ENCODE measurements at regions not wholly inside any gene's neighbourhood (a gene's known extent, or its start where the extent isn't known, plus 50 kb on each side); places are given as distances from the start of the nearest gene placed in this dataset.

DNA sequence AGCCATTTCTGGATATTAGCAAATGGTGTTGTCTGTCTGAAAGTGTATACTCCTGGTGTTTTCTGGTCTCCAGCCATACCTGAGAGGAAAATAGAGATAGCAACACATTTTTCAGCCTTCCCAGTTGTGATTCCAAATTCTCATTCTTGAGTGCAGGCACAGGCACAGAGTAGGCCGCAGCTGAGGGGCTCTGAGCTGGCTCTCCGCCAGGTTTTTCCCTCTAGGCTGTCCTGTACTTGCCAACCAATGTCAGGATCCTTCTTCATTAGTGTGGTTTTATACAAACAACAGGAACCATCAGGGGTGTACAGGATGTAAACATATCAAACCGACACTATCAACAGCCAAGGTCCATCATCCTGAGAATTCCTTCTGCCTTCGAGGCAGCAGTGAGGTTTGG lies 1733.6 kb upstream of the CELF4 start:
- TF ChIP-seq, protein P1, sequence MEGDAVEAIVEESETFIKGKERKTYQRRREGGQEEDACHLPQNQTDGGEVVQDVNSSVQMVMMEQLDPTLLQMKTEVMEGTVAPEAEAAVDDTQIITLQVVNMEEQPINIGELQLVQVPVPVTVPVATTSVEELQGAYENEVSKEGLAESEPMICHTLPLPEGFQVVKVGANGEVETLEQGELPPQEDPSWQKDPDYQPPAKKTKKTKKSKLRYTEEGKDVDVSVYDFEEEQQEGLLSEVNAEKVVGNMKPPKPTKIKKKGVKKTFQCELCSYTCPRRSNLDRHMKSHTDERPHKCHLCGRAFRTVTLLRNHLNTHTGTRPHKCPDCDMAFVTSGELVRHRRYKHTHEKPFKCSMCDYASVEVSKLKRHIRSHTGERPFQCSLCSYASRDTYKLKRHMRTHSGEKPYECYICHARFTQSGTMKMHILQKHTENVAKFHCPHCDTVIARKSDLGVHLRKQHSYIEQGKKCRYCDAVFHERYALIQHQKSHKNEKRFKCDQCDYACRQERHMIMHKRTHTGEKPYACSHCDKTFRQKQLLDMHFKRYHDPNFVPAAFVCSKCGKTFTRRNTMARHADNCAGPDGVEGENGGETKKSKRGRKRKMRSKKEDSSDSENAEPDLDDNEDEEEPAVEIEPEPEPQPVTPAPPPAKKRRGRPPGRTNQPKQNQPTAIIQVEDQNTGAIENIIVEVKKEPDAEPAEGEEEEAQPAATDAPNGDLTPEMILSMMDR (conservative IDR thresholded peaks at IDR 0.05): no peak
- no peaks in the 10 kb centered on the region for H3K36me3 Mint-ChIP-seq (ENCODE audit: low read depth)
- Histone ChIP-seq H3K36me3 (ENCODE audit: control insufficient read depth, insufficient read depth, low read length) (no peaks in the 10 kb centered on the region), H3K4me3 (ENCODE audit: low read length) (no peak overlapping the region), H3K27ac (ENCODE audit: low read depth, low read length) (no peak overlapping the region), H3K9ac (ENCODE audit: extremely low read depth, low read length, poor library complexity, severe bottlenecking) (no peak overlapping the region), H3K9me3 (ENCODE audit: control insufficient read depth, low read length) (peaks cover 5% of the 10 kb centered on the region), H3K27me3 (ENCODE audit: control insufficient read depth, insufficient read depth, low read length, poor library complexity, severe bottlenecking) (no peaks in the 10 kb centered on the region), H3K4me1 (ENCODE audit: control insufficient read depth, insufficient read depth, low read length) (no peaks in the 10 kb centered on the region)
- no peaks in the 10 kb centered on the region for H3K27me3 Mint-ChIP-seq (ENCODE audit: insufficient read depth)
- H3K27ac Mint-ChIP-seq: no peak overlapping the region
- H3K9me3 Mint-ChIP-seq: peaks cover 1% of the 10 kb centered on the region
- WGBS, 2 experiments (ENCODE audit: insufficient coverage in 1 of 2, insufficient read length in 1 of 2): 93 to 100% methylated on average over 3 to 4 of the region's 4 CpGs
- no peak overlapping the region for H3K4me3 Mint-ChIP-seq
- no peak for DNase-seq
- H3K4me1 Mint-ChIP-seq: no peaks in the 10 kb centered on the region

- Mint-ChIP-seq H3K27ac (no peak overlapping the region), H3K9me3 (no peaks in the 10 kb centered on the region), H3K4me1 (no peaks in the 10 kb centered on the region), H3K36me3 (ENCODE audit: low read depth) (no peaks in the 10 kb centered on the region), H3K27me3 (ENCODE audit: insufficient read depth) (no peaks in the 10 kb centered on the region), H3K4me3 (no peak overlapping the region)
- Histone ChIP-seq H3K27ac (ENCODE audit: low read depth, low read length) (no peak overlapping the region), H3K9ac (ENCODE audit: extremely low read depth, low read length, poor library complexity, severe bottlenecking) (no peak overlapping the region), H3K9me3 (ENCODE audit: control insufficient read depth, low read length) (no peaks in the 10 kb centered on the region), H3K4me1 (ENCODE audit: control insufficient read depth, insufficient read depth, low read length) (no peaks in the 10 kb centered on the region), H3K4me3 (ENCODE audit: low read length) (no peak overlapping the region), H3K36me3 (ENCODE audit: control insufficient read depth, insufficient read depth, low read length) (no peaks in the 10 kb centered on the region), H3K27me3 (ENCODE audit: control insufficient read depth, insufficient read depth, low read length, poor library complexity, severe bottlenecking) (no peaks in the 10 kb centered on the region)
- no peak for DNase-seq
- WGBS, 2 experiments (ENCODE audit: insufficient coverage in 1 of 2, insufficient read length in 1 of 2): 100% methylated on average over 1 of the region's 1 CpG; no CpG with 5 or more reads in 1 of the 2 experiments
- TF ChIP-seq, protein P1 (conservative IDR thresholded peaks at IDR 0.05): no peak
These were observed 1731.6 kb upstream of the CELF4 start for GRCh38 chr18:39297225-39297624.

DNA sequence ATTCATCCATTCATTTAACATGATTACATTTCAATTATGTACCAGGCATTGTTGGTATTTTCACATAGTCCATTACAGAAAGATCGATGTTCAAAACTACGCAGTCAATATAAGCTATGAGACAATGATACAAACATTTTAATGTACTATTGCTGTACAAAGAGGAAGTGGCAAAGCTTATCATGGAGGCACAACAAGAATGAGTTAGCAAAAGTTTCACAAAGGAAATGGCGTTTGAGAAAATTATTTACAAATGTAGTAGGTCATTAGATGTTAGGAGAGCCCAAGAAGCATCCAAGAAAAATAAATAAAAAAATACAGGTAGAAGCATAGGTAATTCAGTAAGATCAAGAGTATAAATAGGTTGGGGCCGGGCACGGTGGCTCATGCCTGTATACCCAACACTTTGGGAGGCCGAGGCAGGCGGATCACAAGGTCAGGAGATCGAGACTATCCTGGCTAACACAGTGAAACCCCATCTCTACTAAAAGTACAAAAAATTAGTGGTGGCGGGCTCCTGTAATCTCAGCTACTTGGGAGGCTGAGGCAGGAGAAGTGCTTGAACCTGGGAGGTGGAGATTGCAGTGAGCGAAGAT lies 1730.8 kb upstream of the CELF4 start:
- no peak overlapping the region for H3K27ac Mint-ChIP-seq
- TF ChIP-seq, protein P1 (conservative IDR thresholded peaks at IDR 0.05): no peak
- DNase-seq: no peak
- no peaks in the 10 kb centered on the region for H3K36me3 Mint-ChIP-seq (ENCODE audit: low read depth)
- 90 to 98% methylated on average over 5 to 10 of the region's 10 CpGs for WGBS, 2 experiments (ENCODE audit: insufficient coverage in 1 of 2, insufficient read length in 1 of 2)
- H3K4me1 ChIP-seq (ENCODE audit: control insufficient read depth, insufficient read depth, low read length): no peaks in the 10 kb centered on the region
- H3K27me3 ChIP-seq (ENCODE audit: control insufficient read depth, insufficient read depth, low read length, poor library complexity, severe bottlenecking): no peaks in the 10 kb centered on the region
- H3K4me3 Mint-ChIP-seq: no peak overlapping the region
- no peak overlapping the region for H3K4me3 ChIP-seq (ENCODE audit: low read length)
- H3K4me1 Mint-ChIP-seq: no peaks in the 10 kb centered on the region
- H3K27me3 Mint-ChIP-seq (ENCODE audit: insufficient read depth): no peaks in the 10 kb centered on the region
- H3K9ac ChIP-seq (ENCODE audit: extremely low read depth, low read length, poor library complexity, severe bottlenecking): no peak overlapping the region
- no peak overlapping the region for H3K27ac ChIP-seq (ENCODE audit: low read depth, low read length)
- H3K9me3 Mint-ChIP-seq: no peaks in the 10 kb centered on the region
- no peaks in the 10 kb centered on the region for H3K36me3 ChIP-seq (ENCODE audit: control insufficient read depth, insufficient read depth, low read length)
- no peaks in the 10 kb centered on the region for H3K9me3 ChIP-seq (ENCODE audit: control insufficient read depth, low read length)

All from endodermal cell (in vitro differentiated cells).